ENCODE measurements at regions not wholly inside any gene's neighbourhood (a gene's known extent, or its start where the extent isn't known, plus 50 kb on each side); places are given as distances from the start of the nearest gene placed in this dataset.

GRCh38 chr4:60840020-60840419 lies 360.1 kb upstream of the ADGRL3 start:
- TF ChIP-seq CTCF (IDR thresholded peaks at IDR 0.05) (no peak), POLR2A (IDR thresholded peaks at IDR 0.05) (no peak)
